H1 (cell line): ENCODE measurements at regions not wholly inside any gene's neighbourhood (a gene's known extent, or its start where the extent isn't known, plus 50 kb on each side); places are given as distances from the start of the nearest gene placed in this dataset.

ENCODE experiments used
- POLR2A ChIP-seq, 2 experiments: IDR thresholded peaks; 1 replicate in 1 of 2; 2 replicates in 1 of 2; pipeline ENCODE4 v1.6.1; 2011; ENCODE audit warnings: low read depth in 2 of 2, low read length in 2 of 2, mild to moderate bottlenecking in 2 of 2; ENCODE audit errors: control extremely low read depth in 1 of 2
- TAF1 ChIP-seq: IDR thresholded peaks from 2 replicates; pipeline ENCODE4 v1.6.1; 2011; ENCODE audit warnings: mild to moderate bottlenecking, low read depth, low read length
- YY1 ChIP-seq: IDR thresholded peaks from 2 replicates; pipeline ENCODE4 v1.6.1; 2011; ENCODE audit warnings: low read depth, mild to moderate bottlenecking, low read length
- TF ChIP-seq, protein P1 (sequence below), 3 experiments: IDR thresholded peaks; 1 replicate in 2 of 3; 2 replicates in 1 of 3; pipeline versions ENCODE4 v1.5.1 to v1.6.1; 2011; ENCODE audit warnings: low read length in 3 of 3, mild to moderate bottlenecking in 3 of 3, inconsistent platforms in 2 of 3, low read depth in 1 of 3, moderate library complexity in 1 of 3; ENCODE audit not compliant: insufficient read depth in 1 of 3; ENCODE audit errors: control extremely low read depth in 1 of 3

DNA sequence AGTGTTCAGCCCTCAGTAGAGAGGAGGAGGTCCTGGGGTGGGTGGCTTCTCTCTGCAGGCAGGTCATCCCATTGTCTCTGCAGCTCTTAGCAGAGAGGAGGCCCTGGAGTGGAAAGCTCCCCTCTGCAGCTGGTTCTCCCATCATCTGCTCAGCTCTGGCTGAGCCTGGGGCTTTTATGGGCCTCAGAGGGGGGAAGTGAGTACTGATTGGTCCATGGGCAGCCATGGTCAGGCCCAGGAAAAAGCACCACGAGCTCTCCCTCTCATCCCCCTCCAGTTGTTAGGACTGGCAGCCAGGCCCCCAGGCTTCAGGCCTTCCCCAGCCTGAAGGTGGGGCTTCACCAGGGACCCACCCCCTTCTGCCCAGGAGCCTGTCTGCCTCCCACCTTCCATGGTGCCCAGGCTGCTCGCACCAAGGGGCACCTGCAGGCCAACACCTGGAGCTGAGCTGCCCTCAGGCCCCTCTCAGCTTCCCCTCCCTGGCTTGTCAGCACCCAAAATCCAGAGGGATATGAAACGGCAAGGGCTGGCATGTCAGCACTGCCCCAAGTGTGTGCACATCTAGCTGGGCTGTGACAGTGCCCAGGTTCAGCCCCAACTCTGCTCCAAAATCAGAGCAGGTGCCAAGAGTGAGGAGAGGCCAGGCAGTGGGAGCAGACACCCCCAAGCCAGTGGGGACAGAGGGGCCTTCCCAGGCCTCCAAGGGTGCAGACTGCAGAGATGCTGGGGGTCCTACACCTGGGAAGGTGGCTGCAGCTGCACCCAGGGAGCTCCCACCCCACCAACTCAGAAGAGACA is 449.0 kb downstream of the MATN1 start:
- TF ChIP-seq, protein P1, sequence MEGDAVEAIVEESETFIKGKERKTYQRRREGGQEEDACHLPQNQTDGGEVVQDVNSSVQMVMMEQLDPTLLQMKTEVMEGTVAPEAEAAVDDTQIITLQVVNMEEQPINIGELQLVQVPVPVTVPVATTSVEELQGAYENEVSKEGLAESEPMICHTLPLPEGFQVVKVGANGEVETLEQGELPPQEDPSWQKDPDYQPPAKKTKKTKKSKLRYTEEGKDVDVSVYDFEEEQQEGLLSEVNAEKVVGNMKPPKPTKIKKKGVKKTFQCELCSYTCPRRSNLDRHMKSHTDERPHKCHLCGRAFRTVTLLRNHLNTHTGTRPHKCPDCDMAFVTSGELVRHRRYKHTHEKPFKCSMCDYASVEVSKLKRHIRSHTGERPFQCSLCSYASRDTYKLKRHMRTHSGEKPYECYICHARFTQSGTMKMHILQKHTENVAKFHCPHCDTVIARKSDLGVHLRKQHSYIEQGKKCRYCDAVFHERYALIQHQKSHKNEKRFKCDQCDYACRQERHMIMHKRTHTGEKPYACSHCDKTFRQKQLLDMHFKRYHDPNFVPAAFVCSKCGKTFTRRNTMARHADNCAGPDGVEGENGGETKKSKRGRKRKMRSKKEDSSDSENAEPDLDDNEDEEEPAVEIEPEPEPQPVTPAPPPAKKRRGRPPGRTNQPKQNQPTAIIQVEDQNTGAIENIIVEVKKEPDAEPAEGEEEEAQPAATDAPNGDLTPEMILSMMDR (IDR thresholded peaks at IDR 0.05; ENCODE audit: control extremely low read depth in 1 of 3, insufficient read depth in 1 of 3, low read depth in 1 of 3, low read length in 3 of 3): no peak
- TF ChIP-seq POLR2A (IDR thresholded peaks at IDR 0.05; ENCODE audit: control extremely low read depth in 1 of 2, low read depth in 2 of 2, low read length in 2 of 2): no peak
- TF ChIP-seq TAF1: no peak
- no peak for TF ChIP-seq YY1
